ENCODE measurements at regions not wholly inside any gene's neighbourhood (a gene's known extent, or its start where the extent isn't known, plus 50 kb on each side); places are given as distances from the start of the nearest gene placed in this dataset.

DNA sequence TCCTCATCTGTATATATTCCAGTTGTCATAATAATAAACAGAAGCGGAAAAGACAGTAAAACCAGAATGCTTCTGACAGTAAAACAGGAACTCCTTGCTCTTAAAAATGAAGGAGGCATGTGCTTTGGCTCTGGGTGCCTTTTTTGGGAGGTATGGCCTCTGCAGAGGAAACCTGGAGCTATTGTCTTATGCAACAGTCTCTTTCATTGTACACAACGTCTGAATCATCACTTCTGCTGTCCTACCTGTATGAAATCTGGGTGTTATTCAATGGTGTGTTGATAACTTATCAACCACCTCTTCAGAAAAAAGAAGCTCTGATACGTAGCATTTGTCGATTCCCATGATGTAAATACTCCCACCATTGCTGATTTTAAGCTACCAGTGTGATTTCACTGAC is 64.8 kb downstream of the CDCA7 start:
- no peak for DNase-seq

DNA sequence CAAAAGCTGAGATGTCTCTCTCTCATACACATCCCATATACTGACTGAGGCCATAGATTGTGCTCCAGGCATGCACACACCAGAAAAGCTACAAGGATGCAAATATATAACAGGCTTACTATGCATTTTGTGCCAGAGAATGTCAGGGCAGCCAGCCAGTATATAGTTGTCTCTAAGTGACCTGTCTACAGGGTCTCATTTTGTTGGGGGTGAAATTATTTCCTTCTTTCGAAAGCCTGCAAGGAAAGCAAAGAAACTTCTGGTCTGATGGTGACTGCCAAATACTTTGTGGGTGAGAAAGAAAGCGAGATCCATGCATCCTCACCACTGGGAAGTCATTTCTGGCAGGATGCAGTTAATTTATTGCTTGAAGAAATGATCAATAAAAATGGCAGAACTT is 70.2 kb downstream of the CDCA7 start:
- DNase-seq = no peak

- peak; percentile 2 for DNase-seq
Measured at GRCh38 chr2:173427887-173428668, 73.4 kb downstream of the CDCA7 start.

GRCh38 chr2:173431191-173431590 is 76.5 kb downstream of the CDCA7 start:
- DNase-seq = no peak

DNA sequence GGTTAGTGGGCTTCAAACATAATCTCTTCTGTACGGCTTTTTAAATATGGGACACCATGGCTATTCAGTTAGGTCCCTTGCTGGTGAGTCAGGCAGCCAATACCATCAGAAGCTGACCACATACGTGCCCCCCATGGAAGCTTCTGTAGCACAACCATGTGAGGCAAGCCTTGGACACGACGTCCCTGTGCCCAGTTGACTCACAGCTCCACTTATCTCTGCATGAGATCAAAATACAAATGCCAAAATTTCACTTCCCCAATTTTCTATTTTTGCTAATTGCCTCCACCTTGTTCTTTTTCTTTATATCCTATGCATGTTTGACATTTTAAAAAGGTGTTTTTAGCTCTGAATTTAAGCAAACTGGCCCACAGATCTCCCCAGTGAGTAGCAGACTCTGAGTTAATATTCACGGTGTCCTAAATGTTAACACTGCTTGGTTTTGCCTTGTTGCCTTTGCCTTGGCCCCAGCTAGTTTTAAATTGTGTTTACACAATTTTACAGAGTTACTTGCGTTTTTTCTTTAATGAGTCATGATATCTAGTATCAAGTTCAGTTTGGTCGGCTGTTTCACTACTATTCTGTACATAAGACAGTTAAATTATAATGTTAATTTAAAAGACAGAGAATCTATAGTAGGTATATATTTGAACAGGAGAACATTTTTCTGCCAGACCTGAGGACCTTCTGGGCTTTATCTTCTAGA is 77.5 kb downstream of the CDCA7 start:
- DNase-seq = no peak

GRCh38 chr2:173434762-173435569 is 80.3 kb downstream of the CDCA7 start:
- DNase-seq = no peak

GRCh38 chr2:173435574-173435973 is 80.9 kb downstream of the CDCA7 start:
- DNase-seq = no peak

DNA sequence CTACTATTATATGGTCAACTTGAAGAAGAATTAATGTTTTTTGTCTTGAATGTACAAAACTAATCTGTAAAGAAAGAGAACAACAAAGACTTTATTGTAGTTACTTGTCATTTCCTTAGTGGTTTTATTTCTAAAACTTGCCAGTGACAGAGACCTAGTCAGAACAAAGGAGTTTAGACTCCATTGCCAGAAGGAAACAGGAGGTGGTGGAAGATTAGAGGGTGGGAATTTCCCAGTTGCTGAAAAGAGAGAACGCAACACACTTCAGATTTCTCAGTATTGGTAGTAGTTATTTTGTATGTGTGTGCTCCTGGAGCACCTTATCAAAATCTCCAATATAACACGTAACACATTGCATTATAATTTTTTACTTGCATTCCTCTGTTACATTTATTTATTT is 81.4 kb downstream of the CDCA7 start:
- no peak for DNase-seq

- no peak for DNase-seq
Measured at GRCh38 chr2:173441222-173441621, 86.5 kb downstream of the CDCA7 start.

DNA sequence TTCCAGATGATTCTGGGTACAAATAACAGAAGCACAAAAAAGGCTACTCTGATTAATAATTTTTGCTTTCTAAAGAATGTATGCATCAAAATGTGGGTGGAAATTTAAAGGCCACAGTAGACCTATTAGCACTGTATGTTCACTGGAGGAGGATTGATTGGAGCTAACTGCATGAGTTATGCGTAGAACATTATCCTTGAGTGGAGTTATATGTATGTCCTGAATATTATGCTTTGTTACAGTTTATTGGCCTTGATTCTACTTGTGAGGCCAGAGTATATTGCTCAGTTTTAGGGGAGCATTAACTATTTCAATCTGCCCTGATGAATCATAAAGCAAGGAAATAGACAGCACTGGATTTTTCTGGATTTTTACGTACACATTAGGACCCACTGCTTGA is 87.9 kb downstream of the CDCA7 start:
- DNase-seq = no peak

DNA sequence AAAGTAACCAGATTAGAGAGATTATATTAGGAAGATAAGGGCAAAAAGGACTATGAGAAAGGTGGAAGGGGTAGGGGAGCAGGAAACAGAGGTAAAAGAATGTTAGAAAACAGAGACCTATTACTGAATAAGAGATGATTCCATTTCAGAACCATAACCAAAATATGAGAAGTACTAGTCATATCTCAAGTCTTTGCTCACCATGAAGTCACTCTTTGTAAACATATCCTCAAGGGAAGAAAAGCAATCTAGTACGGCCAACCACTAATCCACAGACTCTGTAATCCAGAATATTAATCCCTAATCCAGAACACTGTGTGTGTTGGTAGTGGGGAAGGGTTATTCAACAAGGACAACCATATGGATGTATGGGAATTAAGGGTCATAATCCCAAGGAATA is 92.0 kb downstream of the CDCA7 start:
- DNase-seq = no peak

DNA sequence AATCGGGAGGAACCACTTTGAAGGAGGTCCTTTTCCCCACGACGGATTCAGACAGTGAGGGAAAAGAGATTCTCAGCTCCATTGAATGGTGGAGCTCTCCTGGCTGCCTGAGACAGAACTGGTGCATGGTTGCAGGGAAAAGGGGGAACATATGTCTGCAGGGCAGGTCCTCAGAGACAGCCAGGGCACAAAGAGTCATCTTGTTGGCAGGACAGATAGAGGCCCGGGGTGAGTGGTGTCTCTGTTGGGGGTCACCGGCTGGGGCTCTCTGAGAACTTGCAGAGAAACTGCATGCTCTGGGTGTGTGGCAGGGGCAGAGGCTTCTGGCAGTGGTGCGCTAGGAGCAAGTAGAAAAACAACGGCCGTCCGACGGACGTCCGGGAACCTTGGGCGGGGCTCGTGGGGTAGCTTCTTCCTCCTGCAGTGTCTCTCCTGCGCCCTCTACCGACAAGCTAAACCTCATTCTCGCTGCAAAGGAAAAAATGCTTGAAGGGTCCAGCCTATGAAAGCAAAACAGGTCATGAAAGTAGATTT is 94.3 kb downstream of the CDCA7 start:
- peak; percentile 91 for DNase-seq

GRCh38 chr2:173451118-173451517 is 96.4 kb downstream of the CDCA7 start:
- DNase-seq = no peak

GRCh38 chr2:173451941-173452340 is 97.3 kb downstream of the CDCA7 start:
- DNase-seq = no peak

DNA sequence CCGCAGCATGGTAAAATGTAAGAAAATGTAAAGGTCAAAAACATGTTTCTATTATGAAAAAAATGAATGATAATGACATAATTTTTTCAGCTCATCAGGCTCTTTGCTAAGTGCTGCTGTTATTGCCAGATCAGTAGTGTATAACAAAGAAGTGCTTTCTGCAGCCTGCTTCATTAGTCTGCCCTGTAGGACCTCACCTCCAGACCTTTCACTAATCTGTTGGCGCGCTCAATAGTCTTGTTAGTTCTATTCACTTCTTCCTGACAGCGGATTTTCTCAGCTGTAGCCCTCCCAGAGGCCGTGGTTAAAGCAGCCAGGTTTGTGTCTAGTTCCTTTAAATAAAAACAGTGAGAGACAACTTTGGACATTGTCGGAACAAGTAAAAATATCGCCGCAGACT is 97.7 kb downstream of the CDCA7 start:
- no peak for DNase-seq

DNA sequence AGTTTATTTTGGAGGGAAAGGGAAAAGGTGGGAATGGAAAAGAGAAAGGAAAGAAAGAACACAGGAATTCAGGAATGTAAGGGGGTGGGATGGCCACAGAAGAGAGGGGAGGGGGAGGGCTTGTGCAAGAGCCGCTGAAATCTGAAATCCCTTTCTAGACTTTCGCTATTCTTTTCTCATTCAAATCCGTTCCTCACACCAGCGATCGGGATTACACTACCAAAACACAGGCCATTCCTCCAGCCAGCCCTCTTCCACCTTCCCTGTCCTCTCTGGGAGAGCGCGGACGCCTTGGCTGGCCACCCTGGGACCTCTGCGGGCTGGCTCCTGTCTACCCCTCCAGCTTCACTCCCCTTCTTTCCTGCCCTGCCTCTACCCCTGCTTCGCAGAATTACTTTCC is 102.3 kb downstream of the CDCA7 start:
- DNase-seq = no peak

DNA sequence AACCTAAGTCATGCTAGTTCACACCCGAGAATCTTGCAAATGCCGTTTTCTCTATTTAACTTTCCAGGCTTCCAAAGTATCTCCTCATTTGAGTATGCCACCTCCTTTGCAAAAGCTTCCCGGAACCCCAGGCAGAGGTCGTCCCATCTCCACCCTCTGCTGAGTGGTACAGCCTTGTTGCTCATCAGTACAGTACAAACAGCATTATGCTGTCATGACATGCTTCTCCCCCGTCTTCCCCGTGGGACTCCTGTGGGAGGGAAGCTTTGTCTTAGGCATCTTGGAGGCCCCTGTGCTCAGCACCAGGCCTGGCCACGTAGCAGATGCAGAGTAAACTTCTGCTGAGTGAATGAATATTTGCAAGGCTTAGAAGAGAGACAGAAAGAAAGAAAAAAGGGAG is 102.7 kb downstream of the CDCA7 start:
- no peak for DNase-seq

- no peak for DNase-seq
Measured at GRCh38 chr2:173458991-173459780, 104.5 kb downstream of the CDCA7 start.

- no peak for DNase-seq
Measured at GRCh38 chr2:173462892-173463840, 108.5 kb downstream of the CDCA7 start.

DNA sequence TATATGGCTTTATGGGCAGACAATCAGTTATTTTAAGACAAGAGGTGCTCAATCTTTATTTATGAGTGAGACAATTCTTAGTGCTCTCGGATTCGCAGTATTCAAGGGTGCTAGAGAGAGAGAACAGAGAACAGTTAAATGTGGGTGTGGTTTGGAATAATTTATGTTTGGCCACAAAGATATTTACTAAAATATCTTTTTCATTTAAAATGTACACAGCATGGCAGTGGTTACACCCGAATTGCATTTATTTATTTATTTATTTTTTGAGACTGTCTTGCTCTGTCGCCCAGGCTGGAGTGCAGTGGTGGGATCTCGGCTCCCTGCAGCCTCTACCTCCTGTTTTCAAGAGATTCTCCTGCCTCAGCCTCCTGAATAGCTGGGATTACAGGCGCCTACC is 109.2 kb downstream of the CDCA7 start:
- DNase-seq = no peak

DNA sequence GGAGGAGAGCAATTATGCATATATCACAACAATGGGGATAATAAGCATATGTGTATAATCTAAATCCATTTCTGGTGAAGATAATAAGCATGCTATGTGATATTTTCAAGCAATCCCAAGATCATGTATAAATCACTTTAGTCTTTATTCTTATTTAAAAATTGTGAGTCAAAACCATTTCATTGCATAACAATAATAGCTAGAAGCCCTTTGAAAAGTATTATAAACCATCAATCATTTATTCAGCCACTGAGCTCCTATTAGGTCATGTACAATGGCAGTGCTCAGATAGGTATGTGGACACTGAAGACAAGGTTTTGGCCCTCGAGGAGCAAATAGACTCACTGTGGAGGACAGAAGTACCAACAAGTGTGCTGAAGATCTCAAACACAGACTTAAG is 113.1 kb downstream of the CDCA7 start:
- no peak for DNase-seq

Measured in NCI-H2029 (cell line).